ENCODE measurements at regions not wholly inside any gene's neighbourhood (a gene's known extent, or its start where the extent isn't known, plus 50 kb on each side); places are given as distances from the start of the nearest gene placed in this dataset.

DNA sequence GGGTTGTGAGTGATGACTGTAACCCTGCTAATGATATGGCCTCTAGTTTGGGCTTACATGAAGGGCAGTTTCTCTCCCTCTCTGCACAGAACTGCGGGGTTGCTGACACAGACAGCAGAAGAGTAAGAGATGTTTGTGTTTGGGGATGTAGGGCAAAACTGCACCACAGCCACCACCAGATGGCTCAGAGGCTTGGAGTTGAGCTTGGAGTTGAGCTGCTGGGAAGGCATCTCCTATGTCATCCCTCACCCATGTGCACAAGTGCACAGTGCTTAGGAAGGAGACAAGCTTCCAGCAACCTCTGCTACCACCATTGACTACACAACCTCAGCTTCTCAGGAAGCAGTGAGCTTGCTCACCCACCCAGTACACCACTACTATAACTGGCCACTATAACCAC is 303.9 kb upstream of the DEFB112 start:
- no peaks in the 10 kb centered on the region for H3K27me3 ChIP-seq
- H3K27ac ChIP-seq = no peak overlapping the region
- no peaks in the 10 kb centered on the region for H3K4me1 ChIP-seq
- DNase-seq = no peak
- no peak overlapping the region for H3K4me3 ChIP-seq
- no peak for TF ChIP-seq POLR2AphosphoS5 (IDR thresholded peaks at IDR 0.05)
- TF ChIP-seq, protein P1, sequence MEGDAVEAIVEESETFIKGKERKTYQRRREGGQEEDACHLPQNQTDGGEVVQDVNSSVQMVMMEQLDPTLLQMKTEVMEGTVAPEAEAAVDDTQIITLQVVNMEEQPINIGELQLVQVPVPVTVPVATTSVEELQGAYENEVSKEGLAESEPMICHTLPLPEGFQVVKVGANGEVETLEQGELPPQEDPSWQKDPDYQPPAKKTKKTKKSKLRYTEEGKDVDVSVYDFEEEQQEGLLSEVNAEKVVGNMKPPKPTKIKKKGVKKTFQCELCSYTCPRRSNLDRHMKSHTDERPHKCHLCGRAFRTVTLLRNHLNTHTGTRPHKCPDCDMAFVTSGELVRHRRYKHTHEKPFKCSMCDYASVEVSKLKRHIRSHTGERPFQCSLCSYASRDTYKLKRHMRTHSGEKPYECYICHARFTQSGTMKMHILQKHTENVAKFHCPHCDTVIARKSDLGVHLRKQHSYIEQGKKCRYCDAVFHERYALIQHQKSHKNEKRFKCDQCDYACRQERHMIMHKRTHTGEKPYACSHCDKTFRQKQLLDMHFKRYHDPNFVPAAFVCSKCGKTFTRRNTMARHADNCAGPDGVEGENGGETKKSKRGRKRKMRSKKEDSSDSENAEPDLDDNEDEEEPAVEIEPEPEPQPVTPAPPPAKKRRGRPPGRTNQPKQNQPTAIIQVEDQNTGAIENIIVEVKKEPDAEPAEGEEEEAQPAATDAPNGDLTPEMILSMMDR (IDR thresholded peaks at IDR 0.05) = no peak
- no peak for TF ChIP-seq POLR2A (IDR thresholded peaks at IDR 0.05)
- TF ChIP-seq EP300 (IDR thresholded peaks at IDR 0.05) = no peak
- H3K9me3 ChIP-seq = peaks cover 0 to 6% (median 0%) of the 10 kb centered on the region in 4 donors
- H3K36me3 ChIP-seq = no peaks in the 10 kb centered on the region
- intact Hi-C loops (cut with DNase I) = no loop called here
- whole genome bisulfite sequencing, 2 donors = 86 to 88% methylated on average over 1 of the region's 1 CpG

DNA sequence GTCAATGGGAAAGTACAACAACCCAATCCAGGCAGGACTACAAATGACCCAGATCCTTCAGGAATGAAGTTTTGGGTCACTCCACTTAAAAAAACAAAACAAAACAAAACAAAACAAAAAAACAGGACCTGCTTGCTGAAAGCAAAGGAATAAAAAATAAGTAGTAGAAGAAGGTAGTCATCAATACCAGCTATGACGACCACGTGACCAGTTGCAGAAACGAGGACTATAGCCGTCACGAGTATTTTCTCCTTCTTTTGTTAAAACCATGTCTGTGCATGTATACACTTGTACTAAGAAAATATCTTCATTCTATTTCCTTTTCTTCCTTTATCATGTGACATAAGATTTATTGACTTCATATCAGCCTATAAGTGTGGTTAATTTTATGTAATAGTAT is 308.4 kb upstream of the DEFB112 start:
- Histone ChIP-seq H3K27ac (no peak overlapping the region), H3K4me3 (no peak overlapping the region), H3K9me3 (peaks cover 0 to 3% (median 0%) of the 10 kb centered on the region in 4 donors), H3K27me3 (no peaks in the 10 kb centered on the region), H3K4me1 (no peaks in the 10 kb centered on the region), H3K36me3 (no peaks in the 10 kb centered on the region)
- TF ChIP-seq, protein P1 (IDR thresholded peaks at IDR 0.05) = no peak
- intact Hi-C loops (cut with DNase I) = no loop called here
- DNase-seq = no peak
- 93 to 94% methylated on average over 5 of the region's 5 CpGs for WGBS, 2 donors

DNA sequence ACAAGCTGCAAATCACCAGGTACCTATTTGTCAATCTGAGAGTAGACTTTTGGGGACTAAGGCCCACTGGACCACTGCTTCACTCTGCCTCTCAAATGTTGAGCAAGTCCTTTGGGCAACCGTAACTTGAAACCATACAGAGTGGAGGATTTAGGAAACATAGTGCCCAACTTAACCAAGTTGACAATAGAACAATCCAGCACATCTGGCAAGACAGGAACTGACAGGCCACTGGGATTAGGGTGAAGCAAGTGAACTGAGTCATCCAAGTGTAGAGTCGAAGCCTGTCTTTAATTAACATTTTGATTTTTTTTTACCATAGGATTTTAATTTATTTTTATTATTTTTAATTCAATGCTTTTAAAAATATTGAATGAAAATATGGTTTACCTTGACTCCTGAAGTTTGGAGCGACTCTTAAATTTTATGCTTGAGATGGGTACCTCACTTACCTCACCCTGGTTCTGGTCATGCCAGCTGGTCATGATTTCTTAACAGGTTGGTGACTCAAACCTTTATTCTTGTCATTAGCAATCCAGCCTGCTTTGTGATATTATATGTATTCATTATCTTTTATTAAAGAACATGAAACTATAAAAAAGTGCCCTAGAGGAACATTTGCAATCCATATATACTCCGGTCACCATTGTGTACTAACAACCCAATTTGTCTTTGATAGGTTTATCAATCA is 312.1 kb upstream of the DEFB112 start:
- intact Hi-C loops (cut with DNase I) = no loop called here
- WGBS, 2 donors = 82 to 86% methylated on average over 4 of the region's 4 CpGs
- Histone ChIP-seq H3K36me3 (no peaks in the 10 kb centered on the region), H3K4me1 (no peaks in the 10 kb centered on the region), H3K9me3 (peaks cover 0 to 3% (median 0%) of the 10 kb centered on the region in 4 donors), H3K4me3 (no peak overlapping the region), H3K27ac (no peak overlapping the region), H3K27me3 (no peaks in the 10 kb centered on the region)
- no peak for DNase-seq
- TF ChIP-seq EP300 (IDR thresholded peaks at IDR 0.05) = no peak

DNA sequence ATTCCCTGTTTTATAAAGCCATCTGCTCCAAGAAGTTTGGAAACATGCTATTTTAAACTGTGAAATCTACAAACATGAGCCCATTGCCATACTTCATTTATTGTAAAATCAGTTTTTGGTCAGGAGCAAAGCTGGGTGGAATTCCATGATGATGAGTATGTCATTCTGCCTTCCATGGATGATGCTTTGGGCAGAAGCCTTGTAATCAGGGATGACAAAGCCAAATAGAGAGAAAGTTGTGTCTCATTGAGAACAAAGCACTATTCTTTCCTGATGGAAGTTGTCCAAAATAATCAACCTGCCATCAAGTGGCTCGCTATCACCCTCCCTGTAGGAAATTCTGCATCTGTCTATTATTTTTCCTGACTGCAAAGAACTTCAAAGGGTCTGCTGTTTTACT is 313.0 kb upstream of the DEFB112 start:
- intact Hi-C loops (cut with DNase I) = no loop called here
- DNase-seq = no peak
- Histone ChIP-seq H3K4me3 (no peak overlapping the region), H3K27me3 (no peaks in the 10 kb centered on the region), H3K36me3 (no peaks in the 10 kb centered on the region), H3K4me1 (no peaks in the 10 kb centered on the region), H3K9me3 (peaks cover 0 to 3% (median 0%) of the 10 kb centered on the region in 4 donors), H3K27ac (no peak overlapping the region)
- 2 to 65% methylated on average over 1 of the region's 1 CpG for WGBS, 2 donors
- TF ChIP-seq POLR2AphosphoS5 (IDR thresholded peaks at IDR 0.05) = no peak
- TF ChIP-seq, protein P1 (IDR thresholded peaks at IDR 0.05) = no peak
- TF ChIP-seq POLR2A (IDR thresholded peaks at IDR 0.05) = no peak
- no peak for TF ChIP-seq EP300 (IDR thresholded peaks at IDR 0.05)

DNA sequence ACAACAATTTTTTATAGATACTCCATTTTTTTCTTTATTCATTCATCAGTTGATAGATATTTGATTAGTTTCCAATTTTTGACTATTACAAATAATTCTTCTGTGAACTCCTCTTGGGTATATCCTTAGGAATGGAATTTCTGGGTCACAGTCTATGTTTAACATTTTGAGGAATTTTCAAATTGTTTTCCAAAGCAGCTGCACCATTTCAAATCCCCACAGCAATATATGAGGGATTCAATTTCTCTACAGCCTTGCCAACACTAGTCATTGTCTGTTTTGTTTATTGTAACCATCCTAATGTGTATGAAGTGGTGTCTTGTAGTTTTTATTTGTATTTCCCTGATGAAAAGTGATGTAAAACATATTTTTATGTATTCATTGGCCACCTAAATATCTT is 320.3 kb upstream of the DEFB112 start:
- DNase-seq = no peak

More for the DNA sequence above, 320.3 kb upstream of the DEFB112 start:
- no peaks in the 10 kb centered on the region for H3K27me3 ChIP-seq
- intact Hi-C loops (cut with DNase I) = no loop called here
- no peak overlapping the region for H3K27ac ChIP-seq
- TF ChIP-seq POLR2AphosphoS5 (IDR thresholded peaks at IDR 0.05) = no peak
- no peak for TF ChIP-seq EP300 (IDR thresholded peaks at IDR 0.05)
- TF ChIP-seq POLR2A (IDR thresholded peaks at IDR 0.05) = no peak
- TF ChIP-seq, protein P1 (IDR thresholded peaks at IDR 0.05) = no peak
- no peak overlapping the region for H3K4me3 ChIP-seq
- no peaks in the 10 kb centered on the region for H3K36me3 ChIP-seq
- no peaks in the 10 kb centered on the region for H3K9me3 ChIP-seq
- H3K4me1 ChIP-seq = no peaks in the 10 kb centered on the region

Measured in sigmoid colon (tissue), 6 donors.